HG02623 (cell line): ENCODE measurements at regions not wholly inside any gene's neighbourhood (a gene's known extent, or its start where the extent isn't known, plus 50 kb on each side); places are given as distances from the start of the nearest gene placed in this dataset.

Experiments used
- ATAC-seq: cut with Tn5 transposase; IDR thresholded peaks from one replicate; pipeline ENCODE4 v1.9.1; 2021; ENCODE audit warnings: moderate library complexity; ENCODE audit not compliant: unreplicated experiment

GRCh38 chr12:81819991-81820633 is 61.0 kb upstream of the PPFIA2 start:
- no peak for ATAC-seq

DNA sequence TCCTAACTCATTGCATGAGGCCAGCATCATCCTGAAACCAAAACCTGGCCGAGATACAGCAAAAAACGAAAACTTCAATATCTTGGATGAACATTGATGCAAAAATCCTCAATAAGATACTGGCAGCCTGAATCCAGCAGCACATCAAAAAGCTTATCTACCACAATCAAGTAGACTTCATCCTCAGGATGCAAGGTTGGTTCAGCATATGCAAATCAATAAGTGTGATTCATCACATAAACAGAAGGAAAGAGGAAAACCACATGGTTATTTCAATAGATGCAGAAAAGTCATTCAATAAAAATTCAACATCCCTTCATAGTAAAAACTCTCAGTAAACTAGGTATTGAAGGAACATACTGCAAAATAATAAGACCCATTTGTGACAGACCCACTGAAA is 56.5 kb upstream of the PPFIA2 start:
- ATAC-seq, result no peak

DNA sequence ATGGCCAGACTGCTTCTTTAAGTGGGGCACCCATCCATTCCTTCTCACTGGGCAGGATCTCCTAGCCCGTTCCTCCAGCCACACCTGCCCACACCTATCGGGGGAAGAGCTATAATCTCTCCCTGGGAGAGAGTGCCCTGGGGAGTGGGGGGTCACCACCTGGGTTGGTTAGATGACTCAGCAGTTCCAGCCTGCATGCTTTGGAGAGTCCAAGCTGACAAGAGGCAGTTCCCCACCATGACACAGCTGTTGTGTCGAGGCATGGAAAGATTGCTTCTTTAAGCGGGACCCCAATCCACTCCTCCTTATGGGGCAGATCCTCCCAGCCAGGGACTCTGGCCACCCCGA is 52.6 kb upstream of the PPFIA2 start:
- no peak for ATAC-seq

DNA sequence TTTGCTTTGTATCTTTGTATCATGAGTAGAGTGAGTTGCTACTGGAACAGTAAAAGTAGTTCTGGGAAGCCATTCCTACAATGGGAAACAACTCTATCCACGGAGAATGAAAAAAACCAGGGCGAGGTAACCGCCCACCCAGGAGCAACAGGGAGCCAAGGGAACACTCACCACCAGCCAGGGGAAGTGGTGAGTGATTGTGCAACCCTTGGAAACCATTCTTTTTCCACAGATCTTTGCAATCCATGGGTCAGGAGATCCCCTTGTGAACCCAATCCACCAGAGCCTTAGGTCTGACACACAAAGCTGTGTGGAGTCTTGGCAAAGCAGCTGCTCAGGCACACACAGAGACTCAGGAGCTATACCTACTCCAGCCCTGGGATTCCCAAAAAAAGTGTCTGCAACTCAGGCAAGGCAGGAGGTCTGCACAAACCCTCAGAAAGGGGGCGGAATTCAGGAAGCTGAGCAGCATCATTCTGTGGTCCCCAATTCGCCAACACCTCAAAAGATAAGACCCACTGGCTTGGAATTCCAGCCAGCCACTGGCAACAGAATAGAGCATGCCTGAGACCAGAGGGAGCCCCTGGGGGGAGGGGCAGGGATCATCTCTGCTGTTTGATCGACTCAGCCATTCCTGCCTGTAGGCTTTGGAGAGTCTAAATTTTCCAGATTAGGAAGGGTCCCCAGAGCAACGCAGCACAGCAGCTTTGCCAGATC is 52.1 kb upstream of the PPFIA2 start:
- ATAC-seq, result no peak

GRCh38 chr12:81809829-81810595 is 50.9 kb upstream of the PPFIA2 start:
- ATAC-seq, result peak; percentile 75

DNA sequence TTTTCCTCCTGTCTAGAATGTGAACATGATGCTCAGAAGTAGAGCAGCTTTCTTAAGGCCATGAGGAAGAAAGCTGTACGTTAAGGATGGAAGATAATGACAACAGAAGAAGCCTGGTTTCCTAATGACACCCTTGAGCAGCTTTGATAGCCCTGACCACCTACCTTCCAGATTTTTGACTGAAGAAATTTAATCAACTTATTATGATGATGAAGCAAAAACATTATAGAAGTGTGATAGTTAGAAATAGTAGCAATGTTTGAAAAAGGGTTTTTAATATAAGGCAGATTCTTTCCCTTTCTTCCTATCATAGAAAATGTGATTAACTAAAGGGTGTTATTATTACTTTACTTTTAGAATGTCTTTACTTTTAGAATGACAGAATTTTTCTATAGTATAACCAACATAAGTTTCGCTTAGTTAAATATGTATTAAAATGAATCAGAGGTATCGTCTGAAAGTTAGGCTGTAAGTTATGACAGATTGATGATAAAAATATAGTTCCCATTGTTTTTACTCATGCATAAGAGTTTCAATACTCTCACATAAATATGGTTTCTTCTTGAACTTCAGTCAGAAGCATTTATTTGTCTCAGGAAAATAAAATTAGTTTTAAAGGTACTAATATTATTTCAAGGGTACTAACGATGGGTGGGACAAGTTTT is 50.1 kb upstream of the PPFIA2 start:
- ATAC-seq, result no peak
